ENCODE measurements at regions not wholly inside any gene's neighbourhood (a gene's known extent, or its start where the extent isn't known, plus 50 kb on each side); places are given as distances from the start of the nearest gene placed in this dataset.

GRCh38 chr6:93829009-93829408 is 409.6 kb upstream of the EPHA7 start:
- Histone ChIP-seq H3K27ac (no peak overlapping the region), H3K9me3 (peaks cover 0 to 3% (median 0%) of the 10 kb centered on the region in 4 donors), H3K36me3 (no peaks in the 10 kb centered on the region), H3K4me1 (no peaks in the 10 kb centered on the region), H3K4me3 (no peak overlapping the region), H3K27me3 (no peaks in the 10 kb centered on the region)
- 70 to 77% methylated on average over 1 of the region's 1 CpG for WGBS, 2 donors
- DNase-seq (ENCODE audit: low spot score in 2 of 2) = no peak
- TF ChIP-seq EP300 (IDR thresholded peaks at IDR 0.05) = no peak
- TF ChIP-seq CTCF (IDR thresholded peaks at IDR 0.05) = no peak
- no peak for TF ChIP-seq POLR2A (IDR thresholded peaks at IDR 0.05)

- H3K27ac ChIP-seq = no peak overlapping the region
- no peak overlapping the region for H3K4me3 ChIP-seq
- no peak for TF ChIP-seq CTCF (IDR thresholded peaks at IDR 0.05)
- TF ChIP-seq EP300 (IDR thresholded peaks at IDR 0.05) = no peak
- TF ChIP-seq POLR2A (IDR thresholded peaks at IDR 0.05) = no peak
- no peak for DNase-seq (ENCODE audit: low spot score in 2 of 2)
- H3K36me3 ChIP-seq = no peaks in the 10 kb centered on the region
- WGBS, 2 donors = 85 to 89% methylated on average over 2 of the region's 2 CpGs
- H3K9me3 ChIP-seq = peaks cover 0 to 3% (median 0%) of the 10 kb centered on the region in 4 donors
- no peaks in the 10 kb centered on the region for H3K4me1 ChIP-seq
- H3K27me3 ChIP-seq = no peaks in the 10 kb centered on the region
Observed at GRCh38 chr6:93828553-93828952, 409.2 kb upstream of the EPHA7 start.

- Histone ChIP-seq H3K4me1 (no peaks in the 10 kb centered on the region), H3K27me3 (no peaks in the 10 kb centered on the region), H3K9me3 (peaks cover 0 to 3% (median 0%) of the 10 kb centered on the region in 4 donors), H3K27ac (no peak overlapping the region), H3K36me3 (no peaks in the 10 kb centered on the region), H3K4me3 (no peak overlapping the region)
- TF ChIP-seq CTCF (IDR thresholded peaks at IDR 0.05) (no peak), POLR2A (IDR thresholded peaks at IDR 0.05) (no peak), EP300 (IDR thresholded peaks at IDR 0.05) (no peak)
- 83 to 85% methylated on average over 1 of the region's 1 CpG for WGBS, 2 donors
- DNase-seq (ENCODE audit: low spot score in 2 of 2) = no peak
Observed at GRCh38 chr6:93827728-93828127, 408.4 kb upstream of the EPHA7 start.

GRCh38 chr6:93825950-93826349 is 406.6 kb upstream of the EPHA7 start:
- Histone ChIP-seq H3K27me3 (no peaks in the 10 kb centered on the region), H3K4me1 (no peaks in the 10 kb centered on the region), H3K4me3 (no peak overlapping the region), H3K27ac (no peak overlapping the region), H3K36me3 (no peaks in the 10 kb centered on the region), H3K9me3 (peaks cover 0 to 3% (median 0%) of the 10 kb centered on the region in 4 donors)
- TF ChIP-seq POLR2A (IDR thresholded peaks at IDR 0.05) = no peak
- TF ChIP-seq CTCF (IDR thresholded peaks at IDR 0.05) = no peak
- TF ChIP-seq EP300 (IDR thresholded peaks at IDR 0.05) = no peak
- DNase-seq (ENCODE audit: low spot score in 2 of 2) = no peak

- WGBS, 2 donors = 95 to 97% methylated on average over 4 of the region's 4 CpGs
- DNase-seq (ENCODE audit: low spot score in 2 of 2) = no peak
- TF ChIP-seq CTCF (IDR thresholded peaks at IDR 0.05) = no peak
- TF ChIP-seq POLR2A (IDR thresholded peaks at IDR 0.05) = no peak
- TF ChIP-seq EP300 (IDR thresholded peaks at IDR 0.05) = no peak
- no peaks in the 10 kb centered on the region for H3K36me3 ChIP-seq
- H3K9me3 ChIP-seq = peaks cover 0 to 3% (median 0%) of the 10 kb centered on the region in 4 donors
- no peaks in the 10 kb centered on the region for H3K4me1 ChIP-seq
- H3K27me3 ChIP-seq = no peaks in the 10 kb centered on the region
- no peak overlapping the region for H3K27ac ChIP-seq
- H3K4me3 ChIP-seq = no peak overlapping the region
Observed at GRCh38 chr6:93823489-93823888, 404.1 kb upstream of the EPHA7 start.

All from tibial nerve (tissue), 4 donors.